K562 (cell line): ENCODE measurements at regions not wholly inside any gene's neighbourhood (a gene's known extent, or its start where the extent isn't known, plus 50 kb on each side); places are given as distances from the start of the nearest gene placed in this dataset.

ENCODE experiments used
- CBFB ChIP-seq: sonication (generic); formaldehyde crosslinking; IDR thresholded peaks from 2 replicates; pipeline ENCODE4 v1.4.0; 2020; ENCODE audit warnings: mild to moderate bottlenecking, missing genetic modification reagents
- NFIC ChIP-seq: fragments of 450-650 bp; IDR thresholded peaks from 2 replicates; pipeline ENCODE4 v1.6.1; 2017; ENCODE audit warnings: mild to moderate bottlenecking, inconsistent platforms
- SP1 ChIP-seq: sonication (generic); formaldehyde crosslinking; IDR thresholded peaks from 2 replicates; pipeline ENCODE4 v1.8.1; 2022; ENCODE audit warnings: mild to moderate bottlenecking, missing genetic modification reagents
- ZNF217 ChIP-seq: sonication (generic); formaldehyde crosslinking; IDR thresholded peaks from 2 replicates; pipeline ENCODE4 v1.8.0; 2022; ENCODE audit warnings: mild to moderate bottlenecking, missing genetic modification reagents
- TF ChIP-seq, protein P1 (sequence below): fragments of 250-450 bp; sonication (Bioruptor Pico); IDR thresholded peaks from 2 replicates; pipeline ENCODE4 v1.5.0; 2020; ENCODE audit warnings: mild to moderate bottlenecking, borderline replicate concordance

DNA sequence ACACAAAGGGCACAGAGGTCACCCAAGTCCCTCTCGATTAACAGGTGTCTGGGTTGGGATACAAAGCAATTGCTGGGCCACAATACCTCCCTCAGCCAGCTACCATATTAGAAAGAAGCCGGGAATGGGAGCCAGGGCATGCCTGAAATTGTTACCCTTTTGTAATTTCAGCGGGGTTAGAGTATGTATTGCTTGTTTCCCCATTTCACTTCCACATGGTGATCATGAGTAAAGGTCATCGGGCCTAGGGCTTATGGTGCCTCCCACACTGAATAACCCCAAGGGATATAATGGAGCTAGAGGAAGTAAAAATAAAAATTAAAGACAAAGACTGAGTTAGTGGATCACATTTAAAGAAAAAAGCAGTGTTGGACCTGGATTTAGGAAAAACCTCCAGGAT is 437.2 kb upstream of the KLHL29 start:
- no peak for TF ChIP-seq NFIC
- TF ChIP-seq ZNF217 (CRISPR knock-in tag): no peak
- TF ChIP-seq SP1 (CRISPR knock-in tag): no peak
- TF ChIP-seq, protein P1, sequence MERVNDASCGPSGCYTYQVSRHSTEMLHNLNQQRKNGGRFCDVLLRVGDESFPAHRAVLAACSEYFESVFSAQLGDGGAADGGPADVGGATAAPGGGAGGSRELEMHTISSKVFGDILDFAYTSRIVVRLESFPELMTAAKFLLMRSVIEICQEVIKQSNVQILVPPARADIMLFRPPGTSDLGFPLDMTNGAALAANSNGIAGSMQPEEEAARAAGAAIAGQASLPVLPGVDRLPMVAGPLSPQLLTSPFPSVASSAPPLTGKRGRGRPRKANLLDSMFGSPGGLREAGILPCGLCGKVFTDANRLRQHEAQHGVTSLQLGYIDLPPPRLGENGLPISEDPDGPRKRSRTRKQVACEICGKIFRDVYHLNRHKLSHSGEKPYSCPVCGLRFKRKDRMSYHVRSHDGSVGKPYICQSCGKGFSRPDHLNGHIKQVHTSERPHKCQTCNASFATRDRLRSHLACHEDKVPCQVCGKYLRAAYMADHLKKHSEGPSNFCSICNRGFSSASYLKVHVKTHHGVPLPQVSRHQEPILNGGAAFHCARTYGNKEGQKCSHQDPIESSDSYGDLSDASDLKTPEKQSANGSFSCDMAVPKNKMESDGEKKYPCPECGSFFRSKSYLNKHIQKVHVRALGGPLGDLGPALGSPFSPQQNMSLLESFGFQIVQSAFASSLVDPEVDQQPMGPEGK (CRISPR knock-in tag): no peak
- TF ChIP-seq CBFB (CRISPR knock-in tag): no peak
